Lower lobe of right lung (tissue), 2 donors: ENCODE measurements at regions not wholly inside any gene's neighbourhood (a gene's known extent, or its start where the extent isn't known, plus 50 kb on each side); places are given as distances from the start of the nearest gene placed in this dataset.

Source experiments
- ATAC-seq, 2 donors: fragments of 200-7000 bp; cut with Tn5 transposase; one replicate each; pipeline ENCODE4 v1.9.1; 2020 to 2022; ENCODE audit warnings: mild to moderate bottlenecking in 2 of 2, moderate library complexity in 2 of 2
- DNase-seq: peaks from one replicate; pipeline ENCODE4 v3.0.0-alpha.2; 2020
- H3K27ac ChIP-seq: fragments of 200-600 bp; one replicate; pipeline ENCODE4 v1.8.0; 2022
- H3K27me3 ChIP-seq: fragments of 200-600 bp; one replicate; pipeline ENCODE4 v1.8.0; 2022; ENCODE audit warnings: low read depth
- H3K36me3 ChIP-seq: fragments of 200-600 bp; one replicate; pipeline ENCODE4 v1.8.0; 2022; ENCODE audit warnings: mild to moderate bottlenecking
- H3K4me1 ChIP-seq: fragments of 200-600 bp; one replicate; pipeline ENCODE4 v1.8.0; 2022
- H3K4me3 ChIP-seq: fragments of 200-600 bp; one replicate; pipeline ENCODE4 v1.8.0; 2022; ENCODE audit warnings: mild to moderate bottlenecking
- H3K9me3 ChIP-seq: fragments of 200-600 bp; one replicate; pipeline ENCODE4 v1.8.0; 2022
- intact Hi-C: fragments of 100-400 bp; cut with DNase I; formaldehyde crosslinking; loops from one replicate; pipeline ENCODE4 v1.11.0; 2022
- TF ChIP-seq, protein P1 (sequence below): fragments of 200-600 bp; IDR thresholded peaks from one replicate; pipeline ENCODE4 v1.8.0; 2022; ENCODE audit warnings: antibody characterized with exemption, mild to moderate bottlenecking
- donor health status: DM: no; HTN: yes; CAD: no; lungs with severe emphysema.

DNA sequence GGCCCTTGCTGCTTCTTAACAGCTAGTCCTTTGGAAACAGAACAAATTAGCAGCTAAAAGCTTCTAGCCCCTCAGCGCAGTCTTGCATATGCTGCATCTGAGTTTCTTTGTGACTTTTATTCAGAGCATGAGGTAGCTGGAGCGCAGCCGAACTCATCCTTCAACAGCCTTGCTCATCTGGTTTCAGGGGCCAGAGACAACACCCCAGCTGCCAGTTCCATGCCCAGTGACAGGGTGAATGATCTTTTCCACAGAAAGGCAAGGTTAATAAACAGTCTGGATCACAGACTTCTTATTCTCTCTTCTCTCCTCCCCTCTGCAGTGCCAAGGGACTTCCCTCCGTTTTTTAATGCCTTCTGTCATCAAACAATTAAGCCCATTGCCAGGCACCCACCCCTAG, 216.6 kb upstream of the INTU start:
- Histone ChIP-seq H3K4me1 (no peaks in the 10 kb centered on the region), H3K27me3 (no peaks in the 10 kb centered on the region), H3K4me3 (no peak overlapping the region), H3K27ac (no peak overlapping the region), H3K9me3 (no peaks in the 10 kb centered on the region), H3K36me3 (no peaks in the 10 kb centered on the region)
- TF ChIP-seq, protein P1, sequence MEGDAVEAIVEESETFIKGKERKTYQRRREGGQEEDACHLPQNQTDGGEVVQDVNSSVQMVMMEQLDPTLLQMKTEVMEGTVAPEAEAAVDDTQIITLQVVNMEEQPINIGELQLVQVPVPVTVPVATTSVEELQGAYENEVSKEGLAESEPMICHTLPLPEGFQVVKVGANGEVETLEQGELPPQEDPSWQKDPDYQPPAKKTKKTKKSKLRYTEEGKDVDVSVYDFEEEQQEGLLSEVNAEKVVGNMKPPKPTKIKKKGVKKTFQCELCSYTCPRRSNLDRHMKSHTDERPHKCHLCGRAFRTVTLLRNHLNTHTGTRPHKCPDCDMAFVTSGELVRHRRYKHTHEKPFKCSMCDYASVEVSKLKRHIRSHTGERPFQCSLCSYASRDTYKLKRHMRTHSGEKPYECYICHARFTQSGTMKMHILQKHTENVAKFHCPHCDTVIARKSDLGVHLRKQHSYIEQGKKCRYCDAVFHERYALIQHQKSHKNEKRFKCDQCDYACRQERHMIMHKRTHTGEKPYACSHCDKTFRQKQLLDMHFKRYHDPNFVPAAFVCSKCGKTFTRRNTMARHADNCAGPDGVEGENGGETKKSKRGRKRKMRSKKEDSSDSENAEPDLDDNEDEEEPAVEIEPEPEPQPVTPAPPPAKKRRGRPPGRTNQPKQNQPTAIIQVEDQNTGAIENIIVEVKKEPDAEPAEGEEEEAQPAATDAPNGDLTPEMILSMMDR = no peak
- intact Hi-C loops = no loop called here
- ATAC-seq (no peak), DNase-seq (no peak)

DNA sequence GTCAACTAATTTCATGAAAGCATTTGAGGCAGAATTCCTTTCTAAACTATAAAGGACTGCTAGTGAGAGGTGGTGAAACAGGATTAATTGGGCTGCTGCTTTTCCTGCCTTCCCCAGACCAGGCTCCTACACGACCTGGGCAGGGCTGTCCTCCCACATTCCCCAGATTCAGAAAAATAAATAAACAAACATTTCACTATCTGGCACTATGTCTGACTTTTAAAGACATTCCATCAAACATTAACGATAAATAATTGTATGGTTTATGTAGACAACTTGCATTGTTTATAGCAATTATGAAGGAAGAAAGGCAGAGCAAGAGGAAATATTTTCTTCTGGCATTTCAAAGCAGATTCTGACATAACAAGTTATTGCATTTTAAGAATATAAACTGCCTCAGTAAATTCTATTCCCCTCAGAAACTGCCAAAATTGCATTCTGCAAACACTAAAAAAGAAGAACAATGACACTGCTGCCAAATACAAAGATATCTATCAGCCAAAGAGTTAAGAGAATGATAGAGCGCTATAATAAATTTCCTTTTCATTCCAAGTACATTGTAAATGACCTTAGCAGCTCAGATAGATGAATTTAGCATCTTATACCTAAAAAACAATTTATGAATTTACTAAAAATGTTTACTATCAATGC, 214.7 kb upstream of the INTU start:
- TF ChIP-seq, protein P1 = no peak
- ATAC-seq (no peak), DNase-seq (no peak)
- Histone ChIP-seq H3K9me3 (no peaks in the 10 kb centered on the region), H3K4me3 (no peak overlapping the region), H3K4me1 (no peaks in the 10 kb centered on the region), H3K36me3 (no peaks in the 10 kb centered on the region), H3K27me3 (no peaks in the 10 kb centered on the region), H3K27ac (no peak overlapping the region)
- intact Hi-C loops = no loop called here

DNA sequence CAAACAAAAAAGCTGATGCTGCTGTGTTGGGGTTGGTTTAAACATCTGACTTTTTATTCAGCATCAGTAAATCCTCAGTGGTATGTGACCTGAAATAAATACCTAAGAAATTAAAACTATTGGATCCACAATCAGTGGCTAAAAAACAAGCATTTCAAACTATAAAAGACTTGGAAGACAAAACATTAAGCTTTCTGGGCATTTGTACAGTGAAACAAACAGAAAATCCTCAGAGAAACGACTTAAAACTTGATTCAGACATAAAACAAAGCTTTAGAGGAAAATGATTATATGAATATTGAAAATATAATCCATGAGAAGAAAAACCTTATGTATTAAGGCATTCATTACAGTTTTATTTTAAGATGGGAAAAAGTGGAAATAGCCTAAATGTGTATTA, 213.3 kb upstream of the INTU start:
- H3K27me3 ChIP-seq = no peaks in the 10 kb centered on the region

DNA sequence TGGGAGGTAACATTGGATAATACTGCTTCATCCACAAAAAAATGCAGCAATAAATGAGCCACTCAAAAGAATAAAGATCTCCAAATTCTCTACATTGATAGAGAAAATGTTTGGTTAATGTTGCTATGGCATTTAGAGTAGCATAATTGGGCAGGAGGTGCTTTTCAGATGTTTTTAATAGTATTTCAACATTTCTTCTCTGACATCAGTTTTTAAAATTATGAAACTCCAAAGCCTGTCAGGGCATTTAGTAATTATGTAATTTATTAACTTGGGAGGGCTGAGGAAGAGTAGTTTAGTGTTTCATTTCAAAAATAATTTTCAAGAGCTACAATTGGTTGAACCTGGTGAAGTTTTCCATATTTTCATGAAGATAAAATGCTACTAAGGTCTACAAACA, 211.3 kb upstream of the INTU start:
- ATAC-seq = no peak
- intact Hi-C loops = no loop called here
- H3K36me3 ChIP-seq = no peaks in the 10 kb centered on the region
- no peak overlapping the region for H3K27ac ChIP-seq
- H3K27me3 ChIP-seq = no peaks in the 10 kb centered on the region
- DNase-seq = no peak
- H3K9me3 ChIP-seq = no peaks in the 10 kb centered on the region
- no peaks in the 10 kb centered on the region for H3K4me1 ChIP-seq
- TF ChIP-seq, protein P1 = no peak
- H3K4me3 ChIP-seq = no peak overlapping the region

More for the DNA sequence above, 213.3 kb upstream of the INTU start:
- Histone ChIP-seq H3K4me1 (no peaks in the 10 kb centered on the region), H3K4me3 (no peak overlapping the region), H3K36me3 (no peaks in the 10 kb centered on the region), H3K27ac (no peak overlapping the region), H3K9me3 (no peaks in the 10 kb centered on the region)
- intact Hi-C loops = no loop called here
- TF ChIP-seq, protein P1 = no peak
- ATAC-seq (no peak), DNase-seq (no peak)

DNA sequence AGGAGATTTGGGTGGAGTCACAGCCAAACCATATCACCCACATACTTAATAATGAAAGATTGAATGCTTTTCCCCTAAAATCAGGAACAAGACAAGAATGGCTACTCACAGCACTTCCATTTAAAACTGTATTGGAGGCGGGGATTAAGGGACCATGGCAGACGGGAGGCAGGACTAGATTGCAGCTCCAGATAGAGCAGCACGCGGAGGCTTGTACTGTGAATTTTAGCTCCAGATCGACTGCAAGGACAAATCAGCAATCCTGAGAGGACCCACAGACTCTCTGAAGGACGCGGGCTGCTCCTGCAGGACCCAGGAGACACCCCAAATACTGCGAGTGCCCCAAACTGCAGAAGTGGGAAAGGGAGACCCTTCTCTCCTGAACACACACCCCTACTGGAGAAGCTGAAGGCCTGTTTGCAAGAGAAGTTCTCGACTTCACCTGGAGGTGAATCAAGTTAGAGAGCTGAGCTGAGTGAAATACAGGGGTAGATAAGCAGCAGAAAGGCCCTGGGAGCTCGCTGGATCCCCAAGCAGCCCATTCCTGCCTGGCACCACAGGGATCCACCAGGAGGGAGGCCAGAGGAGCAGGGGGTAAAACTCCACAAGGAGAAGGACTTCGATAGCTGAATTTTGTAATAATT, 207.4 kb upstream of the INTU start:
- Histone ChIP-seq H3K27me3 (no peaks in the 10 kb centered on the region), H3K4me3 (no peak overlapping the region), H3K36me3 (no peaks in the 10 kb centered on the region), H3K27ac (no peak overlapping the region), H3K9me3 (no peaks in the 10 kb centered on the region), H3K4me1 (no peaks in the 10 kb centered on the region)
- TF ChIP-seq, protein P1 = no peak
- intact Hi-C loops = no loop called here
- no peak for DNase-seq
- no peak for ATAC-seq
